HepG2 (cell line): ENCODE measurements at regions not wholly inside any gene's neighbourhood (a gene's known extent, or its start where the extent isn't known, plus 50 kb on each side); places are given as distances from the start of the nearest gene placed in this dataset.

ENCODE experiments used
- HIC2 ChIP-seq: sonication (generic); formaldehyde crosslinking; IDR thresholded peaks from 2 replicates; pipeline ENCODE4 v1.9.0; 2022; ENCODE audit warnings: low read depth, missing genetic modification reagents
- IKZF1 ChIP-seq: fragments of 450-650 bp; IDR thresholded peaks from 2 replicates; pipeline ENCODE4 v1.7.1; 2016
- MIER2 ChIP-seq: IDR thresholded peaks from 2 replicates; pipeline ENCODE4 v1.6.1; 2016; ENCODE audit warnings: missing biosample characterization, missing genetic modification reagents
- MTERF4 ChIP-seq: sonication (generic); formaldehyde crosslinking; IDR thresholded peaks from 2 replicates; pipeline ENCODE4 v1.8.0; 2023; ENCODE audit warnings: mild to moderate bottlenecking, missing genetic modification reagents
- PAF1 ChIP-seq: IDR thresholded peaks from 2 replicates; pipeline ENCODE4 v1.6.1; 2016; ENCODE audit warnings: missing genetic modification reagents, missing compliant biosample characterization
- POLR2AphosphoS2 ChIP-seq: IDR thresholded peaks from 2 replicates; pipeline ENCODE4 v1.6.1; 2011; ENCODE audit warnings: low read depth, low read length, improper control_type of control experiment
- RORA ChIP-seq: sonication (generic); formaldehyde crosslinking; IDR thresholded peaks from 2 replicates; pipeline ENCODE4 v1.5.0; 2020; ENCODE audit warnings: mild to moderate bottlenecking, missing genetic modification reagents, moderate library complexity
- TERF1 ChIP-seq: sonication (generic); formaldehyde crosslinking; IDR thresholded peaks from 2 replicates; pipeline ENCODE4 v1.8.0; 2022; ENCODE audit warnings: mild to moderate bottlenecking, missing genetic modification reagents, moderate library complexity
- TGIF2 ChIP-seq: IDR thresholded peaks from 2 replicates; pipeline ENCODE4 v1.6.1; 2016; ENCODE audit warnings: control low read depth, missing compliant biosample characterization
- ZBTB14 ChIP-seq: sonication (generic); formaldehyde crosslinking; IDR thresholded peaks from 2 replicates; pipeline ENCODE4 v1.4.0; 2020; ENCODE audit warnings: missing genetic modification reagents
- ZKSCAN1 ChIP-seq: fragments of 150-350 bp; IDR thresholded peaks from 2 replicates; pipeline ENCODE4 v1.6.1; 2014; ENCODE audit warnings: low read length
- ZNF143 ChIP-seq: sonication (generic); formaldehyde crosslinking; IDR thresholded peaks from 2 replicates; pipeline ENCODE4 v1.4.0; 2020; ENCODE audit warnings: missing genetic modification reagents
- ZNF205 ChIP-seq: IDR thresholded peaks from 2 replicates; pipeline ENCODE4 v1.6.1; 2018; ENCODE audit warnings: missing biosample characterization, missing genetic modification reagents
- ZNF326 ChIP-seq: sonication (generic); formaldehyde crosslinking; IDR thresholded peaks from 2 replicates; pipeline ENCODE4 v1.4.0; 2020; ENCODE audit warnings: missing genetic modification reagents, borderline replicate concordance
- ZNF512B ChIP-seq: sonication (generic); formaldehyde crosslinking; IDR thresholded peaks from 2 replicates; pipeline ENCODE4 v1.5.1; 2020; ENCODE audit warnings: missing genetic modification reagents, mild to moderate bottlenecking, borderline replicate concordance
- ZNF543 ChIP-seq: sonication (generic); formaldehyde crosslinking; IDR thresholded peaks from 2 replicates; pipeline ENCODE4 v1.4.0; 2020; ENCODE audit warnings: mild to moderate bottlenecking, missing genetic modification reagents
- ZNF609 ChIP-seq: sonication (generic); formaldehyde crosslinking; IDR thresholded peaks from 2 replicates; pipeline ENCODE4 v1.4.0; 2020; ENCODE audit warnings: mild to moderate bottlenecking, missing genetic modification reagents, borderline replicate concordance
- ZNF773 ChIP-seq: sonication (generic); formaldehyde crosslinking; IDR thresholded peaks from 2 replicates; pipeline ENCODE4 v1.4.0; 2020; ENCODE audit warnings: missing genetic modification reagents, borderline replicate concordance
- ZNF83 ChIP-seq: sonication (generic); formaldehyde crosslinking; IDR thresholded peaks from 2 replicates; pipeline ENCODE4 v1.4.0; 2020; ENCODE audit warnings: missing genetic modification reagents, mild to moderate bottlenecking, borderline replicate concordance

GRCh38 chr17:72397223-72397667 lies 276.4 kb downstream of the SOX9 start (continued):
- no peak; the same call in 1 of the 2 replicates for TF ChIP-seq HIC2 (CRISPR knock-in tag)
- TF ChIP-seq PAF1 (CRISPR knock-in tag): no peak
- no peak for TF ChIP-seq ZNF143 (CRISPR knock-in tag)
- no peak for TF ChIP-seq ZNF543
- TF ChIP-seq RORA (CRISPR knock-in tag): no peak
- TF ChIP-seq TERF1: no peak
- TF ChIP-seq POLR2AphosphoS2: no peak
- TF ChIP-seq ZNF512B (CRISPR knock-in tag): no peak
- TF ChIP-seq ZBTB14: no peak
- TF ChIP-seq ZNF773 (CRISPR knock-in tag): no peak
- TF ChIP-seq ZNF609: peak; percentile 69; the same call in 1 of the 2 replicates
- no peak for TF ChIP-seq MTERF4 (CRISPR knock-in tag)
- no peak for TF ChIP-seq IKZF1
- no peak for TF ChIP-seq MIER2 (CRISPR knock-in tag)
- no peak for TF ChIP-seq TGIF2 (CRISPR knock-in tag)
- no peak for TF ChIP-seq ZNF83 (CRISPR knock-in tag)
- TF ChIP-seq ZNF205 (CRISPR knock-in tag): no peak
- TF ChIP-seq ZKSCAN1: no peak
- no peak for TF ChIP-seq ZNF326
